ENCODE measurements at regions not wholly inside any gene's neighbourhood (a gene's known extent, or its start where the extent isn't known, plus 50 kb on each side); places are given as distances from the start of the nearest gene placed in this dataset.

DNA sequence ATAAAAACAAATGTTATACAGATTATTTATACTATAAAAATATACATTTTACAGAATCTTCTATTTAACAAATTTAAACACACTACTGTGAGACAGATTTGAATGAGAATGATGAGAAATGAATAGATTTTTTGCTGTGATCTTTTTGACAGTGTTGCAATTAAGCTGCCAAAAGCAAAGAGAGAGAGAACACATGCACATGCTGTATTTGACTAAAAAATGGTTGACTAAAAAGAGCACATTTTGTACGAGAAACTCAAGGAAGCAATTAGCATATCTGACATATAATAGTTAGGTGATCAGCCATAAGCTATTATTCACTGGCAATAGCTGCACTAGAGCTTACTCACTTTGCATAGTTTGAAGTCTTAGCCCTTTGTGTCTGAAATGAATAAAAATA is 115.8 kb downstream of the SYT10 start:
- no peak overlapping the region for H3K4me3 Mint-ChIP-seq
- DNase-seq (ENCODE audit: low spot score), result no peak
- no peaks in the 10 kb centered on the region for H3K9me3 Mint-ChIP-seq
- H3K36me3 Mint-ChIP-seq (ENCODE audit: low read depth), result no peaks in the 10 kb centered on the region
- no peaks in the 10 kb centered on the region for H3K27me3 Mint-ChIP-seq (ENCODE audit: insufficient read depth)
- H3K4me1 Mint-ChIP-seq (ENCODE audit: low read depth), result no peaks in the 10 kb centered on the region
- intact Hi-C loops (cut with micrococcal nuclease), result no loop called here
- H3K27ac Mint-ChIP-seq, result no peak overlapping the region

DNA sequence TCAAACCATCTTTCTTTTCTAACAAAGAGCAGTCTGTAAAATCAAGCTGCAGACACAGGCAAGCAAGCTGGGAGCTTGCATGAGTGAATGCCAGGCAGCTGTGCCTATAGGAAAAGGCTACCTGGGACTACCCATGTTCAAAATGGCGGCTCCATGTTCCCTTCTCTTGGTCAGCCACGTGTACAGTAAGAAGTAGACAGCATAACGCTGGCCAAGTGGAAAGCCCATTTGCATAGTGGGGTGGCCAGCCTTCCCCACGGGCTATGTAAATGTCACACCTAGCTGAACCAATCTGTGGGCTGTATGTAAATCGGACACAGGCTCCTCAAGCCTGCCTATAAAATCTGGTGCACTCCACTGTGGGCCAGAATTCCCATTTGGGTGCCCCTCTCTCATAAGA is 117.1 kb downstream of the SYT10 start:
- H3K36me3 Mint-ChIP-seq (ENCODE audit: low read depth), result no peaks in the 10 kb centered on the region
- no peak overlapping the region for H3K4me3 Mint-ChIP-seq
- H3K27me3 Mint-ChIP-seq (ENCODE audit: insufficient read depth), result no peaks in the 10 kb centered on the region
- no peaks in the 10 kb centered on the region for H3K9me3 Mint-ChIP-seq
- H3K27ac Mint-ChIP-seq, result no peak overlapping the region
- H3K4me1 Mint-ChIP-seq (ENCODE audit: low read depth), result no peaks in the 10 kb centered on the region
- intact Hi-C loops (cut with micrococcal nuclease), result no loop called here
- DNase-seq (ENCODE audit: low spot score), result no peak

DNA sequence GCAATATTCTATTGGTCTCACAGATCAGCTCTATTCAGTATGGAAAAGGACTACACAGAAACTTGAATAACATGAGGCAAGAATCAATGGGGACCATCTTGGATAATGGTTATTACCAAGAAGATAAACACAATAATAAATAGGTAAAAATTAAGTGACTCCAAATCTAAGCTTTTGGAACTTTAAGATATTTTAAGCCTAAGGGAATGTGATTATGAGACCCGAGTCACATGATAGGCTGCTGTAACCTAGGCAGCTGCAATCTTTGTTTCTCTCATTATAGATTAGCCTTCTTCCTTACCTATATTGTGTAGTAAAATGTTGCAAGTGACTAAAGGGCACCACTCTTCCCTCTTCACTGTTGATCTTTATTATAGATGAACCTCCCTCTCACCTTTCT is 121.9 kb downstream of the SYT10 start:
- H3K4me3 Mint-ChIP-seq, result no peak overlapping the region
- no peak for DNase-seq (ENCODE audit: low spot score)
- H3K27ac Mint-ChIP-seq, result no peak overlapping the region
- H3K36me3 Mint-ChIP-seq (ENCODE audit: low read depth), result no peaks in the 10 kb centered on the region
- no peaks in the 10 kb centered on the region for H3K27me3 Mint-ChIP-seq (ENCODE audit: insufficient read depth)
- H3K9me3 Mint-ChIP-seq, result no peaks in the 10 kb centered on the region
- intact Hi-C loops (cut with micrococcal nuclease), result no loop called here
- H3K4me1 Mint-ChIP-seq (ENCODE audit: low read depth), result no peaks in the 10 kb centered on the region

GRCh38 chr12:33314223-33314622 is 125.4 kb downstream of the SYT10 start:
- Mint-ChIP-seq H3K36me3 (ENCODE audit: low read depth) (no peaks in the 10 kb centered on the region), H3K27ac (no peak overlapping the region), H3K27me3 (ENCODE audit: insufficient read depth) (no peaks in the 10 kb centered on the region), H3K4me3 (no peak overlapping the region), H3K4me1 (ENCODE audit: low read depth) (no peaks in the 10 kb centered on the region), H3K9me3 (no peaks in the 10 kb centered on the region)
- intact Hi-C loops (cut with micrococcal nuclease), result no loop called here
- DNase-seq (ENCODE audit: low spot score), result no peak

- H3K27me3 Mint-ChIP-seq (ENCODE audit: insufficient read depth), result no peaks in the 10 kb centered on the region
- H3K9me3 Mint-ChIP-seq, result no peaks in the 10 kb centered on the region
- no peaks in the 10 kb centered on the region for H3K36me3 Mint-ChIP-seq (ENCODE audit: low read depth)
- no peaks in the 10 kb centered on the region for H3K4me1 Mint-ChIP-seq (ENCODE audit: low read depth)
- H3K4me3 Mint-ChIP-seq, result no peak overlapping the region
- no peak overlapping the region for H3K27ac Mint-ChIP-seq
- intact Hi-C loops (cut with micrococcal nuclease), result no loop called here
- no peak for DNase-seq (ENCODE audit: low spot score)
These were observed 126.1 kb downstream of the SYT10 start for GRCh38 chr12:33313476-33313875.

GRCh38 chr12:33310471-33310870 is 129.1 kb downstream of the SYT10 start:
- H3K36me3 Mint-ChIP-seq (ENCODE audit: low read depth), result no peaks in the 10 kb centered on the region
- H3K4me1 Mint-ChIP-seq (ENCODE audit: low read depth), result no peaks in the 10 kb centered on the region
- no peaks in the 10 kb centered on the region for H3K9me3 Mint-ChIP-seq
- H3K4me3 Mint-ChIP-seq, result no peak overlapping the region
- no peaks in the 10 kb centered on the region for H3K27me3 Mint-ChIP-seq (ENCODE audit: insufficient read depth)
- DNase-seq (ENCODE audit: low spot score), result no peak
- intact Hi-C loops (cut with micrococcal nuclease), result no loop called here
- no peak overlapping the region for H3K27ac Mint-ChIP-seq

- Mint-ChIP-seq H3K4me3 (no peak overlapping the region), H3K9me3 (no peaks in the 10 kb centered on the region), H3K27me3 (ENCODE audit: insufficient read depth) (no peaks in the 10 kb centered on the region), H3K27ac (no peak overlapping the region), H3K36me3 (ENCODE audit: low read depth) (no peaks in the 10 kb centered on the region), H3K4me1 (ENCODE audit: low read depth) (no peaks in the 10 kb centered on the region)
- DNase-seq (ENCODE audit: low spot score), result no peak
- intact Hi-C loops (cut with micrococcal nuclease), result no loop called here
These were observed 135.4 kb downstream of the SYT10 start for GRCh38 chr12:33304176-33304575.

GRCh38 chr12:33296529-33296928 is 143.1 kb downstream of the SYT10 start:
- no peak for DNase-seq (ENCODE audit: low spot score)
- intact Hi-C loops (cut with micrococcal nuclease), result no loop called here
- Mint-ChIP-seq H3K9me3 (peaks cover 15% of the 10 kb centered on the region), H3K4me1 (ENCODE audit: low read depth) (no peaks in the 10 kb centered on the region), H3K36me3 (ENCODE audit: low read depth) (no peaks in the 10 kb centered on the region), H3K27me3 (ENCODE audit: insufficient read depth) (no peaks in the 10 kb centered on the region), H3K27ac (no peak overlapping the region), H3K4me3 (no peak overlapping the region)

DNA sequence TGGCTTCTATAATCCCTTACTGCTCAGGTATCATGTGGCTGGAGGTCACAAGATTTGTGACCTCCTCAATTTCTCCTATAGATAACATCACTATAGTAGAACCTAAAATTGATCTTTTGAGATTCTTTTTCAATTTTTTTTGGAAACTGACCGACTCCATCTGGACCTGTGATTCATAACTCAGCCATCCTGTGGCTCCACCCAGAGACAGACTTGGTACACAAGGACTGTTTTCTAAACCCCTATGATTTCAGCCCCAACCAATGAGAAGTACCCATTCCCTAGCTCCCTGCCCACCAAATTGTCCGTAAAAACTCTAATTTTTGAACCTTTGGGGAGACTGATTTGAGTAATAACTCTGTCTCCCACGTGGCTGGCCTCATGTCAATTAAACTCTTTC is 148.9 kb downstream of the SYT10 start:
- no peak overlapping the region for H3K27ac Mint-ChIP-seq
- no peaks in the 10 kb centered on the region for H3K27me3 Mint-ChIP-seq (ENCODE audit: insufficient read depth)
- H3K36me3 Mint-ChIP-seq (ENCODE audit: low read depth), result no peaks in the 10 kb centered on the region
- intact Hi-C loops (cut with micrococcal nuclease), result no loop called here
- H3K4me3 Mint-ChIP-seq, result no peak overlapping the region
- no peaks in the 10 kb centered on the region for H3K9me3 Mint-ChIP-seq
- no peak for DNase-seq (ENCODE audit: low spot score)
- H3K4me1 Mint-ChIP-seq (ENCODE audit: low read depth), result no peaks in the 10 kb centered on the region

- DNase-seq (ENCODE audit: low spot score), result no peak
- H3K4me1 Mint-ChIP-seq (ENCODE audit: low read depth), result no peaks in the 10 kb centered on the region
- H3K27me3 Mint-ChIP-seq (ENCODE audit: insufficient read depth), result no peaks in the 10 kb centered on the region
- no peak overlapping the region for H3K4me3 Mint-ChIP-seq
- H3K36me3 Mint-ChIP-seq (ENCODE audit: low read depth), result no peaks in the 10 kb centered on the region
- H3K27ac Mint-ChIP-seq, result no peak overlapping the region
- peaks cover 29% of the 10 kb centered on the region for H3K9me3 Mint-ChIP-seq
- intact Hi-C loops (cut with micrococcal nuclease), result no loop called here
These were observed 156.6 kb downstream of the SYT10 start for GRCh38 chr12:33283054-33283453.

DNA sequence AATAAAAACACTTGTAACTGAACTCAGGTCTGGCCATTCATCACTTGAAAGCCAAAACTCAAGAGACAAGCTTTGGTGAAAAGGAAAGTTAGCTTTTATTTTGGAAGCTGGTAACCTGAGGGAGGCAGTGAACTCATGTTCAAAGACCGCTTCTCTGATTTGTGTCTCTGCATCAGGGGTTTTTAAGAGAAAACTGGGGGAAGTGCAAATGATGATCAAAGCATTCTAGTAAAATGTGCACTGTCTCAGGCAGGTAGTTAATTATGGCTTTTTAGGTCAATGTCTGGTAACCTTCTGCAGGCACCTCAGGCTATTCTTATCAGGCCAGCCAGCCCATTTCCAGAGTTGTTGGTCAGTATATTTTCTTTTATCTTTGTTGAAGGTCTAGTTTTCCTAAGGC is 162.2 kb downstream of the SYT10 start:
- no peak overlapping the region for H3K4me3 Mint-ChIP-seq
- no peaks in the 10 kb centered on the region for H3K4me1 Mint-ChIP-seq (ENCODE audit: low read depth)
- intact Hi-C loops (cut with micrococcal nuclease), result no loop called here
- no peak overlapping the region for H3K27ac Mint-ChIP-seq
- H3K36me3 Mint-ChIP-seq (ENCODE audit: low read depth), result no peaks in the 10 kb centered on the region
- DNase-seq (ENCODE audit: low spot score), result no peak
- H3K9me3 Mint-ChIP-seq, result peaks cover 30% of the 10 kb centered on the region
- H3K27me3 Mint-ChIP-seq (ENCODE audit: insufficient read depth), result no peaks in the 10 kb centered on the region

DNA sequence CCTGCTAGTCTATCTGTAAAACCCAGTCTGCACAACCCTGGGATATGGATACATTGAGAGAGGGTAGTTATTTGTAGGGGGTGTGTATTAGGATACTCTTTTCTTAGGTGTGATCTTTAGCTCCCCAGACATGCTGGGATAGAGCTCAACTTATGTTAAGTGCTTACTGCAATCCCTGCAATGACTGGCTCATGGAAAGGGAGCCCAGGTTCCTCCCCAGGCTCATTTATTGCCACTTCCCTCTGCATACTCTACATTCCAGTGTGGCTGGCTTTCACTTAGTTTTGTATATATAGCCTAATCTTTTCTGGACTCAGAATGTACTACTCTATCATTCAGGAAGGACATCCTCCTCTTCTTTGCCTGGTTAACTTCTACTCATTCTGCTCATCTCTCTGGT is 172.0 kb downstream of the SYT10 start:
- DNase-seq (ENCODE audit: low spot score), result no peak
- Mint-ChIP-seq H3K4me3 (no peak overlapping the region), H3K4me1 (ENCODE audit: low read depth) (no peaks in the 10 kb centered on the region), H3K27ac (no peak overlapping the region), H3K36me3 (ENCODE audit: low read depth) (no peaks in the 10 kb centered on the region), H3K27me3 (ENCODE audit: insufficient read depth) (no peaks in the 10 kb centered on the region), H3K9me3 (no peaks in the 10 kb centered on the region)
- intact Hi-C loops (cut with micrococcal nuclease), result no loop called here

DNA sequence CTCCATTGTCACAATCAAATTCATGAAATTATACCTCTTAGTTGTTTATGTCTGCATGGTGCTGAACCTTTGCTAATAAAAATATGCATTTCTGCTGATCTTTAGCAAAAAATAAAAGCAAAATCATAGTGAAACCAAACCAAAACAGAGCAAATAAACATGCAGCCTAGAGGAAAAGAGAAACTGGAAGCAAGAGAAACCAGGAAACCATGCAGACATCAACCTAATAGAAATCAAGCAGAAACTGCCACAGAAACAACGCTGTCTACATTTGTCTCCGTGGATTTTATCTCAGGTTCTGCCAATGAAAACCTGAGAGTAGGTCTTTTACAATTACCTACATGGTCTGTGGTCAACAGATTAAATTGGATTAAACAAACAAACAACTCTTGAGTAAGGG is 173.7 kb downstream of the SYT10 start:
- no peaks in the 10 kb centered on the region for H3K27me3 Mint-ChIP-seq (ENCODE audit: insufficient read depth)
- intact Hi-C loops (cut with micrococcal nuclease), result no loop called here

DNA sequence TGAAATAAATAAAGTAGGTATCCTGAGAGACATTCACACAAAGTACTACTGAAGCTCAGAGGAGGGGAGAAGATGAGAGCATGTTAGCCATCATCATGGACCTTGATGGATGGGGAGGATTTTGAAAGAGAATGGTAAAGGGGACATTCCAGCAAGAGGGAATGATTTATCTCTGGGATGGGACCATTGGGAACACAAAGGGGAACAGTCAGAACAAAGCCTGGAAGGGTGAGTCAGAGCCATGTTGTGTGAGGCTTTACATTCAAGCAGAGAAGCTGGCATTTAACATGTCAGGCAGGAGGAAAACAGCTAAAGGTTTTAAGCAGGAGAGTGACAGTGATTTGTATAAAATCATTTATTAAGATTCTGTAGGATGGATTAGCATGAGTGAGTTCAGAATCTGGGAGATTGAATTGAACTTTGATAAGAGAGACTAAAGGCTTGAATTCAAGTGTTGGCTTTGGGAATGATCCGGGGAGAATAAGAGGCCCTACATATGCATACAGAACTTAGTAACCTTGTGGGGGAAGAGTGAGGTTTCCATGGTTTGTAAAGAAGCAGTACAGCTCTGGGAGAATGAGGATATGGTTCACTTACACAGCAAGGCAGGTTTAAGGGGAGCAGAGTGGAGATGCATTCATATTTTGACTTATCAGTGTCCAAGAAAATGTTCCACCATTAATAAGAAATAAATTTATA is 174.4 kb downstream of the SYT10 start:
- Mint-ChIP-seq H3K4me1 (ENCODE audit: low read depth) (no peaks in the 10 kb centered on the region), H3K36me3 (ENCODE audit: low read depth) (no peaks in the 10 kb centered on the region), H3K9me3 (no peaks in the 10 kb centered on the region), H3K27ac (no peak overlapping the region), H3K27me3 (ENCODE audit: insufficient read depth) (no peaks in the 10 kb centered on the region), H3K4me3 (no peak overlapping the region)
- DNase-seq (ENCODE audit: low spot score), result no peak
- intact Hi-C loops (cut with micrococcal nuclease), result no loop called here

More for the DNA sequence above, 173.7 kb downstream of the SYT10 start:
- Mint-ChIP-seq H3K4me1 (ENCODE audit: low read depth) (no peaks in the 10 kb centered on the region), H3K9me3 (no peaks in the 10 kb centered on the region), H3K36me3 (ENCODE audit: low read depth) (no peaks in the 10 kb centered on the region), H3K4me3 (no peak overlapping the region), H3K27ac (no peak overlapping the region)
- DNase-seq (ENCODE audit: low spot score), result no peak

Data from activated T-helper 1 cell treated with anti-CD3 and anti-CD28 coated beads, Interleukin-12 subunit alpha, Interleukin-12 subunit beta, Interleukin-2, Interleukin-4 antibody, amounts not matched to agents 30 ng/mL and 10 ng/mL and 1 ng/mL, durations not matched to agents 14 hours and 24 hours and 36 hours (primary cell).